ENCODE measurements at regions not wholly inside any gene's neighbourhood (a gene's known extent, or its start where the extent isn't known, plus 50 kb on each side); places are given as distances from the start of the nearest gene placed in this dataset.

- TF ChIP-seq ZNF274 (IDR thresholded peaks at IDR 0.05; ENCODE audit: low read depth, low read length) (no peak), SUZ12 (IDR thresholded peaks at IDR 0.05; ENCODE audit: extremely low read depth, insufficient read depth, insufficient read length) (no peak)
Measured at GRCh38 chr2:16479721-16480120, 185.9 kb downstream of the CYRIA start.
